Stimulated activated CD8-positive, alpha-beta memory T cell treated with anti-CD3 and anti-CD28 coated beads, Interleukin-7, amount 100 ng/mL, for 1 hour (primary cell): ENCODE measurements at regions not wholly inside any gene's neighbourhood (a gene's known extent, or its start where the extent isn't known, plus 50 kb on each side); places are given as distances from the start of the nearest gene placed in this dataset.

Experiments
- DNase-seq, 2 donors: peaks; one replicate each; pipeline ENCODE4 v3.0.0-alpha.2; 2020; ENCODE audit warnings: low read depth in 2 of 2

DNA sequence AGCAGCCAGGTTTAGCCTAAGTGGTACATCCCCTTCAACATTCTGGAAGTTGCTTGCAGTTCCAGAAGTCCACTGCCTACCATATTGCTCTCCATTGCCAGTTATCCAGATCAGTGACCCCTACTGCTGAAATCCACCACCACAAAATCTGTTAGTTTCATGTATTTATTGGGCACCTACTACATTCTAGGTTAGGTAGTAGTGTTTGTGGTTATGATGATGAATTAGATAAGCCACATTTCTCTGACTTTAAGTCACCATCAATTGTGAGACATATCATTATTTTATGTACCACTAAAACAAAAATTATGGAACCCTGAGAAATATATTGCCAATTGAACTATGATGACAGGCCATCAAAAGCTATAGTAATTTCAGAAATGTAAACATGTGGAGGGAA is 139.5 kb upstream of the PKDCC start:
- no peak for DNase-seq

DNA sequence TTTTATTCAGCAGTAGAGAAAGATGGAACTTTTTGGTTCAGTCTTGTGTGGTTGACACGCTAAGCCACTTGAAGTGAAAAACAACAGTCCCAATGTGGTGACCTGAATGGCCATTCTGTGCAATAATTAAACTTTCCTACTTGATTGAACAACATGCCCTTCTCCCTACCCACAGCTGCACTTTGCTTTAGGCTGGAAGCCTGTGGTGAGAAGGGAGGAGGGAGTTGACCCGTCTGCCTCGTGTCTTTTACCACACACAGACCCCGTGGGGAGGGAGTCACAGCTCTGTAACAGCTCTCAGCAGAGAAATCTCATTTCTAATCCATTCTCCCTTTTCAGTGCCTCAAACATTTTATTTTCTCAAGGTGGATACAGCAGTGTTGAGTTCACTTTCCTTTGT is 138.2 kb upstream of the PKDCC start:
- DNase-seq = no peak

DNA sequence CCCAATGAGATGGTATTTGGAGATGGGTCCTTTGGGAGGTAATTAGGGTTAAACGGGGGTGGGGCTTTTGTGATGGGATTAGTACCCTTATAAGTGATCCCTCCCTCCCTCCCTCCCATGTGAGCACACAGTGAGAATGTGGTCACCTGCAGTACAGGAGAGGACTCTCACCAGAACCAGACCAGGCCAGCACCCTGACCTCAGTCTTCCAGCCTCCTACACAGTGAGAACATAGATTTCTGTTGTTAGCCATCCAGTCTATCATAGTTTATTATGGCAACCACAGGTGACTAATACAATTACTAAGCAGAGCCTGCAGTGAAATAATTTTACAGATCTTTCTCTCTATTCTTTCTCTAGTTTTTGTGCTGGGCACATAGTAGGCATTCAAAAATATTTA is 137.7 kb upstream of the PKDCC start:
- DNase-seq = no peak

DNA sequence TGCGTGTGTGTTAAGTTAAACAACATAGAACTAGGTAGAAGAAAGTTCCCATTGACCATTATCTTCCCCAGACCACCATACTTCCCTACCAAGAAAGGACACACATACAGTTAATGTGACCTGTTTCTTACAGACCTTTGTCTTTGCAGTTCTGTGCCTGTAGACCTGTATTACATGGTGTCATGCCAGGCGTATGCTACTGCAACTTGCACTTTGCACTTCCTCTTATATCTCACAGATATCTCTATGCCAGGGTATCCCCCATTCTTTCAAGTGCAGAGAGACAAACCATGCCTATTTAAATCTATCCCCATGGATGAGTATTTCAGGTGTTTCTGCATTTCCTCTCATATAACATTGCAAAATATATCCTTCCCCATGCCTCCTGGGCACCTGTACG is 136.8 kb upstream of the PKDCC start:
- no peak for DNase-seq

DNA sequence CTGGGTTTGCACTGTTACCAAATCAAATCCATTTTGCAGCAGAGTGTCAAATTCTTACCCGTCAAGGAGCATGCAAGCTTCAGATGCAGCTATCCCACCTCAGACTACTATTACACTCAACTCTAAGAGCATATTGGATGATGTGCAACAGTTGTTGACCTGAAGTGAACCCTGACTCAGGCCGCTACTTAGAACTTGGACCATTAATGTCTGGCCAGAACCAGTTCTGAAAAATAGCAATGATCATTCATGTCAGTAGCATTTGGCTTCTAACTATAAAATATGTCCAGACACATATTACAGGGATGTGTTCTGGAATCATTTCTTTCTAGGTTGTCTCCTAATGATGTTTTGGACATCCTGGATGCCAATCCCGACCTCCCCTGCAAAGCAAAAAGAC is 135.5 kb upstream of the PKDCC start:
- no peak for DNase-seq

DNA sequence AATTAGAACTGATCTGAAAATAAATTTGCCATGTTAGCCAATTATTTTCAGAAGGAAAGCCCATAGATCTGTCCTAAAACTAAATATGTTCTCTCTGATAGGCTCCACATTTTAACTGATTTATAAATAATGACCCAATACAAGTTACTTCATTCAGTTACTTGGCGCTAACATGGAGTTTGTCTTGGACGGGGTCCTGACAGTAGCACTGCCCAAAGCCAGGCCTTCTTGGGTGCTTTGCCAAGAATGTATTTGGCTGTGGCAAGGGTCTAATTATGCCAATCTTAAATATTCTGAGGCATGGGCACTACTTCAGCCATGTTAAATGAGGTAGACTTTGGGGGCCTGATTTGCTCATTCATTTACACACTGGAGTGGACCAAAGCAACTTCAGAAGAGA is 135.0 kb upstream of the PKDCC start:
- no peak for DNase-seq

DNA sequence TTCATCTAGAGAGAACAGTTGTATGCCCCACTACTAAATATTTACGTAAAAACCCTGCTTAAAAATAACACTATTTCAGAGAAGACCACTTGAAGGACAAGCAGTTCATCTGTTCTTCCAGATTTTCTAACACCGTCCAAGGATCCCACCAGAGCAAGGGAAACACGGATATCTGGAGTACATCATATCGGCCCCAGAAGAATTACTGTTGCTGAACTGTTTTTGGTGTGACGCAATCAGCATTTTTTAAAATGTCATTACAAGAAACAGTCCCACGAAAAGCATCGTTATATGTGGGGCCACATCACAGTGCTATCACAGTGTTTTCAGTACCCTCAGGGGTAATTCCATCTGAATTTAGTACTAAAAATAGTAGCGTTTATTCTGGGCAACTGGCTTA is 134.5 kb upstream of the PKDCC start:
- no peak for DNase-seq

DNA sequence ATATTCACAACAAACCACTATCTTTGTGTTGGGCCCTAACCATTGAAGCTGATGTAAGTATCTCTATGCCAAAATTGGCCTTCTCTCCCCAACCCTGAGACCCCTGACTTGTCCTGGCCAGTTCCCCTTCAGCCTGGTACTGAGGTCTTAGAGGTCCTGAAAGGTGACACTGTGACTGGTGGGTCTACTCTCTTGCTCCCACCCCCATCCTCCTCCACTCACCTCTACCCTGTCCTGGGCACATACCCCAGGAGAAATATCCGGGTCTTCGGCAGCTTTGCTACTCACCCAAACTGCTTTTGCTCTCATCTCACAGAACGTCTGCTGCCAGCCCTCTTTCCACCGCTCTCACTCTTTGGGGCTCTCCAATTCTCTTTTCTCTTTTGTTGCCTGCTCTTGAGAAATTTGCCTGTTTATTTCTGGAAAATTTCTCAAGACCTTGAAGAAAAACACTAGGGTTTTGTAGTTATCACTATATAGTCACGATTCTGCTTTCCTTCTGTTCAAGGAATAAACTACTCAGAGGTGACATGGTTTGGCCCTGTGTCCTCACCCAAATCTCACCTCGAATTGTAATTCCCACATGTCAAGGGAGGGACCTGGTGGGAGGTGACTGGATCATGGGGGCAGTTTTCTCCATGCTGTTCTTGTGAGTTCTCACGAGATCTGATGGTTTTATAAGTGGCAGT is 133.8 kb upstream of the PKDCC start:
- DNase-seq = no peak

DNA sequence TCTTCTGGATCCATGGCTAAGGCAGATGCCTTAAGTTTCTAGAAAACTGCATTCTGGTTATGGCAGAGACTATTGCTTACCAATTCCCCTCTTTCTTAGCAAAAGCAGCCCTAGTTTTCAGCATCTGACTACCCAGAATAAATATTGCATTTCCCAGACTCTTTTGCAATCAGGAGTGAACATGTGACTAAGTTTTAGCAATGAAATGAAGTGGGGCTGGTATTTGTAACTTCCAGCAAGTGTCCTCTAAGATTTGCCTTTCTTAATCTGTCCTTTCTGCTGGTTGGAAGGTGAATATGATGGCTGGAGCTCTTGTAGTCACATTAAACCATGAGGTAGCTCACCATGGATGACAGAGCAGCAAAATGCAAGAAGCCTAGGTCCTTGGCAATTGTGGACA is 132.9 kb upstream of the PKDCC start:
- DNase-seq = no peak

DNA sequence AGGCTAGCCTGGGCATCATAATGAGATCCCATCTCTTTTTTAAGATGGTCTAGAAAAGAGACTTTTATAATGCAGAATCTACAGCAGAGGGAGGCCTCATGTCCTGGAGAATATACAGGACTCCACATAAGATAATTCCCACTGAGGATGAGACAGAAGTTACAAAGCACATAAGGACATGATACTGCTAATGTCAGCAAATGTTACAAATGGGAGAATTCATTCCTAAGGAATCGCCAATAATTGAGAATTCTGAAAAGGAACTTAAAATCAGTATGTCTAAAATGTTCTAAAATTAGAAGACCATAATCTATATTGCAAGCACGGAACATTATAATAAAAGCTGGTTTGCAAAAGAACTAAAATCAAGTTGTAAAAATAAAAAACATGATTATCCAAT is 131.6 kb upstream of the PKDCC start:
- no peak for DNase-seq

DNA sequence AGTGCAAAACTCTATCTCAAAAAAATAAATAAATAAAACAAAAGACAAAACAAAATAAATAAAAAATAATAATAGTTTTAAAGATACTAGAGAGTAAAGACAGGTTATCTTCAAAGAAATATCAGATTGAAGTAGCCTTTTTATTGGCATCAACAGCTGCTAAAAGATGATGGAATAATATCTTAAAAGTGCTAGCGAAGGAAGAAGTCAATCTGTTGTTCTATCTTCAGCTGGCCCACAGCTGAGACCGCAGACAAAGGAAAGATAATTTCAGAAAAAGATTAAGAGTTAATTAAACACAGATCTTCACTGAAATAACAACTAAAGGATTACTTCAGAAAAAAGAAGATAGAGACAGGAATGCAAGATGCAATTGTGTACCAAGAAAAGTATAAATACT is 130.2 kb upstream of the PKDCC start:
- DNase-seq = no peak

DNA sequence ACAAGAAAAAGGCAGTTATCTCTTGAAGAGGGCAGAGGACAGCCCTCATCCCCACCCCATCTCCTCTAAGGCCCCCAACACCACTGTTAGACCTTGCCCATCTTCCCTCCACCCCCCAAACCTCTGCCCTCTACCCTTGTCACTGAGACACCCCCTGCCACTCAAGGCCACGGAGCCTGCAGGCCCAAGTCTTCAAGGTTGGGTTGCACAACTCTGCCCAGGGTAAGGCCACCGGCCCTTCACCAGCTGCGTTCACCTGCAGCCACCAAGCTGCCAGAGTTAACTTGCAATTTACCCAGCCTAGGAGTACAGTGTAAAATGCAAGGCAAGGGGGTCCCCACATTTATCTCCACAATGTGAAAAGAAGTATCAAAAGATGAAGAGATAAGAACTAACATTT is 128.7 kb upstream of the PKDCC start:
- no peak for DNase-seq

DNA sequence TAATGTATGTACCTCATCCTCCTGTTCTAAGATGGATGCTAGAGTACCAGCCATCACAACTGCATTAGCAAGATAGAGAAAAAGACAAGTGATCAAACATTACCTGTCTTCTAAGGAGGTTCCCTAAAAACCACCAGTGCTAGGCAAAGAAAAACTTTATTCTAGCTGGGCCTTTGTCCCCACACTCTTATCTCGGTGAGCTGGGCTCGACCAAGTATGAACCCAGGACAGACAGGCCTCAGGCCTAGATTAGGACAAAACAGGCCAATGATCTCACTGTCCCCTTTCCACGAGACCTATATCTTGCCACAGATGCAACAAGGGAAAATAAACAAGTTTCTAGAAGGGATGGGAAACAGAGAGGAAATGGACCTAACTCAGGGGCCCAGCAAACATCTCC is 127.6 kb upstream of the PKDCC start:
- no peak for DNase-seq

DNA sequence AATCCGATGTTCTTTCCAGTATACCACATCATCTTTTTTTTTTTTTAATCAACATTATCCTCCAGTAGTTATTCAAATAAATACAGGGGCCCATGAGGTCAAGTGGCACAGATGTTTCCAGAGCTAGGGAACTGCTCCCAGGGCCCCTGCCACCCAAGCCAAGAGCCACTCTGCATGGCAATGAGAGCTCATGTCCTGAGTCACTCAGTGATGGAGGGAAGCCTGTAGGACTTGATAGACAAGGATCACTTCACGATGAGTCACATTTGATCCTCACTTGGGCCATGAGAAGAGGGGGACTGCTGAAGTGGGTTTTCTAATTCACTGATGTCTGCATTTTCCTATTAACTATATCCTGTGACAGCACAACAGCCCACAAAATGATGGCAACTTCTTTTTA is 127.0 kb upstream of the PKDCC start:
- no peak for DNase-seq

DNA sequence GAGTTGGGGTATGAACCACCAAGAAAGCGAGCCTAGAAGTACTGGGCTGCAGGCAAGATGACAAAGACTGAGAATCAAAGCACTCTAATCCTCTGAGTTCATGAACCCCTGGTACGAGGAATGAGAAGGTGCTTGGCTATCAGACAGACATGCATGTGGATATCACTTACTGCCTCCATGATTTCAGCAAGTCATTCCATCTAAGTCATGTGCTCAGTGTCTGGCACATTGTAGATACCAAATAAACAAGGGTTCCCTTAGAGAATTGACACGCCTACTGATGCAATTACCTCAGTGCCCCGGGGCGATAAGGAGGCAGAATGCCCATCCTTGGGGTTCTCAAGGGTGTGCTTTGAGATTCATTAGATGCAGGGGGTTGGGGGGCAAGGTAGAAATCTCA is 125.6 kb upstream of the PKDCC start:
- DNase-seq = no peak

DNA sequence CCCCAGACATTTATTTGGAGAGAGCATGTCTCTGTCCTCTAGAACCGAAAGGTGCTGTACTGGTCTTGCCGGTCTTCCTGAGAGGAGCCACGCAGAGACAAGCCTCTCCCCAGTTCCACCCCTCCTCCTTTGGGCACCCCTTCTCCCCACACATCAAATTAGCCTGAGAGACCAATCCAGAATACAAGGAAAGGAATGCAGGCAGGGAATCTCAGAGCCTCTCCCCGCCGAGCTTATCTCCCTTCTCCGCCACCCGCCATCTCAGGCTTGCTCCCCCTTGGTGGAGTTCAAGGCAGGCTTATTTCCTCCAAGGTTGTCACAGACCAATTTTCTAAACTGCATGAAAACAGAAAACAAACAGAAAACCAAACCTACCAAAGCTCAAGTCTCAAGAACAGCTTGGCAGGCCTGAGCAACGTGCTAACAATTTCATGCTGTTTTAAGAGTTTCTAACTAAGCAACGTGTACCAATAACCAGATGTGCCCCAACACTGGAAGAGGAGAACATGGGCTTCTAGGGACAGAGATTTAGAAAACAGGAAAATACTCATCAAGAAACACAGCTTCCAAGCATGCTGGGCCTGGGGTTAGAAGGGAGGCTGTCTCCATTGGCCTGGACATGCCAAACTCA is 124.5 kb upstream of the PKDCC start:
- no peak for DNase-seq

DNA sequence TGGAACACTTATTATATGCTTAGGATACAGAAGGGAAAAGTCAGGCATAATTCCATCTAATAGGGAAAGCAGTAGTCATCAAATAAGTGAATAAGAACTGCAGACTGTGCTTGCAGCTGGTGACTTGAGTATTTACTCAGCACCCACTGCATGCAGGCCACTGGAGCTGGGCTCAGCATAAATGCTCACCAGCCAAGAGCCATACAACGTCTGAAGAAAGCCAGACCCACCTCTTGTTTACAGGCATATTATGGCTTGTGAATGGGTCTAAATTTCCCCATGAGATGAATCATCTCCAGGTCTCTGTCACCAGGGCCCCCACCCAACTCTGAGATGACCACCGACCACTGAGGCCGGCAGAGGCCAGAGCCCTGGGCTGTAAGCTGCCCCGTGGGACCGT is 123.8 kb upstream of the PKDCC start:
- no peak for DNase-seq

DNA sequence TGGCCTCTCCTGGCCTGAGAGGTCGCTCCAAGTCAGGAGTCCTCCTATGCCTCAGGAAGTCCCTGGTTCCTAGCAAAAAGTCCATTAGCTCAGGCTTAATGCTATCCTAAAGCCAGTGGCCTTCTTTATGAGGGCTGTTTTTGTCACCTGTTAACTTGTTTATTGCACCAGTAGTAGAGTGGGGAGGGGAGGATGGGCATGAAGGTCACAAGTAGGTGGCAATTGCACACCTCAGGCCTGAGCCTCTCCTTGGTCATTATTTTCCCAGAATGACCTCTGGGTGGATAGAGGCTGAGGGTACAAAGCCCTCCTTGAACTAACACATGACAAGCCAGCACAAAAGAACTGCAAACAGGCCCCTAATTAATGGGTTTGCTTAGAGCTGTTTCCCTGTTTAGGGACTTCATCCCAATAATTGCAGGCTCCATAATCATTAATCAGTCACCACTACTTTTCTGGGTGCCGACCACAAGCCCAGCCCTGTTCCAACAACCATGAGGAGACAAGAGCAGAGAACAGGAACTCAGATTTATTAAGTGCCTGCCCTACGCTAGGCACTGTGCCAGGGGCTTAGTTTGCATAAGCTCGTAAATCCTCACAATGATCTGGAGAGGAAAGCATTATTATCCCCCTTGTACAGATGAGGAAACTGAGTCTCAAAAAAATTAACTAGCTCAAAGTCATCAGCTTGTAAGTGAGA is 123.0 kb upstream of the PKDCC start:
- no peak for DNase-seq

DNA sequence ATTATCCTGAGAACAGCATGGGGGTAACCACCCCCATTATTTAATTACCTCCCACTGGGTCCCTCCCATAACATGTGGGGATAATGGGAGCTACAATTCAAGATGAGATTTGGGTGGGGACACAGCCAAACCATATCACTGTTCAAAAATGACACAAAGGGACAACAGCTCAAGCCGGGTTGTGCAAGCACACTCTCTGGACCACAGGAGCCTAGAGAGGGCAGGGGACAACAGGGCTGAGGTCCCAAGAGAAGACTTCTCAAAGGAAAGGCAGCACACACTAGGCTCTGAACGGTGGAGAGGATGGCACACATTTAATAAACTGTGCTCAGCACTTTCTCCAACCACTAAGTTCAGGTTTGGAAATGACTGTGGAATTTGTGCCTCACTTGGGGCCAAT is 122.1 kb upstream of the PKDCC start:
- no peak for DNase-seq

DNA sequence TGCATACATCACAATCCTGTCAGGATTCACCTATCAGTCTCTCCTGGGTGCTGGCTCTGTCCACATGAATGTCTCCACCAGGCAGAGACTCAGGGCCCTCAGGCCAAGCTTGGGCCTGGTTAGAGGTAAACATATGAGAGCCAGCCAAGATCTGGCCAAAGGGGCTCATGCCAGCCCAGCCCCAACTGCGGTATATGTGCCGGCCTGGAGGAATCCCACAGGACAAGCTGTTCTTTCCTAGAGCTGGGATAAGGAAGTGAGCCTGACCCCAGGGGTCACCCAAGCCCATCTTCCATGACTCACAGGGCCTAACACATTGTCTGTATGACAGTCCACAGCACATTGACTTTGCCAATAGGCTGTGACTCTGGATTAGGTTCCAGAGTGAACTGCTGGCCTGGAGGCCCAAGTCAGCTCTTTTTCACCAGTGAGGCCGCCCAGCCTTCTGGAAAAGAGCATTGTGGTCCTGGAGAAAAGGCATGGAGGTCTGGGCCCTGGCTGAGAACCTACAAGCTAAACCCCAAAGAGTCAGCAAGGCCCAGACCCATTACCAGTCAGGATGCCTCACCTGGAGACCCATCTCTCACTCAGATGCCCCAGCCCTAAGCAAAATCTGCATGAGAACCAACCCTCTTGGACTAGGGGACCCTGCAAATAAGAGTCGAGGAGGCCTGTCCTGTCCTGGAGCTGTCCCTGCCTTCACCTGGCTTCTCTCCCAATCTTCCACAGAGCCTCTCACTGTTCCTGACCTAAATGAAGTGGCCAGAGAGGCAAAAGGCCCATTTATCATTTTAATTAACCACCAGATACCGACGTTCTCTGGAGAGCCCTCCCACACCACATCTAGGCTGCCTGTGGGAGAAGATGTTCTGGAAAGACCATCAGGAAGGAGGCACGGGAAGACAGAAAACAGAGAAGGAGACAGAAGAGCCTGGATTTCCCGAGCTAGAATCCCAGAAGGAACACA is 120.9 kb upstream of the PKDCC start:
- DNase-seq = no peak

DNA sequence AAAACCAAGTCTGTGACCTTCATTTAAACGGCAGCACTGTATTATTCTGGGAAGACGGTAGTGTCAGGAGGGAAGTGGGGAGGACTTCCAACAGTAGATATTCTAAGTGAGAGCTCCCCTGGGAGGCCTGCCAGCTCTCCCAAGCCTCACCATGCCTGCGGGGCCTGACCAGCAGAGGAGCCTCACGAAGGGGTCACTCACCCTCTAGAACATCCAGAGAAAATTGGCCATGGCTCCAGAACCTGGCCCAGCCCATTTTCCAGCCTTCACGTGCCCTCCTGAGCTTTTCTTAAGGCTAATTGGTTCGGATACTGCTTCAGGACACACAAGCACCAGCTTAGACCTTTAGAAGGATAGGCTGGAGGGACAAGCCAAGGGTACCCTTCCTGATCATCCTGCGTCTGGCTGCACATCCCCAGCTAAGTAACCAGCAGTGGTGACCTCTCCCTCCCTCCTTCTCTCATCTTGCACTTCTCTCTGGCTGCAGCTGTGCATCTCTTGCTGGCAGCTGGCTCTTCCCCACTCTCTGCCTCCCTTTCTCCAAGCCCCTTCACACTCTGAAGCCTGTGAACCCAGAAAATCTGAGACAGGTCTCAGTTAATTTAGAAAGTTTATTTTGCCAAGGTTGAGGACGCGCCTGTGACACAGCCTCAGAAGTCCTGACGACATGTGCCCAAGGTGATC is 120.1 kb upstream of the PKDCC start:
- no peak for DNase-seq

DNA sequence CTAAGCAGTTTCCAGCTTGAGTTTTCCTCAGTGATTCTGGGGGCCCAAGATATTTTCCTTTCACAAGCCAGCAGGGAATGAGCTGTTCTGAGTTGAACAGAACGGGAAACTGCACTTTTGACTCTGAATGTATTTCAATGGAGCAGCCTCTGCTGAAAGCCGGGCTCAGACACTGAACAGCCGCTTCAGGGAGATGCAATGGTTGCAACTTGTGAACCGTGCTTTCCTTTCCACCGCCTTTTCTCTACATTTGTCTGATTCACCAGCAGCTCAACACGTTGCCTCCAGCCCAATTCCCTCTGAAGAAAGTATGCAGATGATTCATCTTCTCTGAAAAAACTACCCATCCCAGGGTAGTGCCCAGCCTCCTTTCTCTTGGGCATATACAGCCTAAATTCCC is 119.3 kb upstream of the PKDCC start:
- no peak for DNase-seq
